ENCODE measurements at regions not wholly inside any gene's neighbourhood (a gene's known extent, or its start where the extent isn't known, plus 50 kb on each side); places are given as distances from the start of the nearest gene placed in this dataset.
"Not testable (repeated sequence)": the region's sequence is repeated elsewhere in the genome, so short reads cannot be mapped to it uniquely, and the experiment has no call there.

GRCh38 chr6:49110916-49111315 lies 352.1 kb downstream of the MMUT start:
- H3K4me1 ChIP-seq (ENCODE audit: control insufficient read depth, insufficient read depth, low read length), result no peaks in the 10 kb centered on the region
- no peak overlapping the region for H3K4me3 ChIP-seq (ENCODE audit: low read length)
- Mint-ChIP-seq H3K36me3 (peaks cover 6% of the 10 kb centered on the region), H3K27me3 (ENCODE audit: low read depth in 2 of 2) (no peaks in the 10 kb centered on the region), H3K4me1 (no peaks in the 10 kb centered on the region), H3K4me3 (no peak overlapping the region), H3K9me3 (peaks cover 17 to 21% of the 10 kb centered on the region in 2 donors), H3K27ac (no peak overlapping the region)
- ATAC-seq (no peak), DNase-seq (no peak)
- H3K9me3 ChIP-seq (ENCODE audit: control insufficient read depth, insufficient read depth, low read length), result no peaks in the 10 kb centered on the region
- no peak overlapping the region for H3K27ac ChIP-seq (ENCODE audit: low read length)
- intact Hi-C loops (cut with micrococcal nuclease), result no loop called here
- TF ChIP-seq, protein P1, sequence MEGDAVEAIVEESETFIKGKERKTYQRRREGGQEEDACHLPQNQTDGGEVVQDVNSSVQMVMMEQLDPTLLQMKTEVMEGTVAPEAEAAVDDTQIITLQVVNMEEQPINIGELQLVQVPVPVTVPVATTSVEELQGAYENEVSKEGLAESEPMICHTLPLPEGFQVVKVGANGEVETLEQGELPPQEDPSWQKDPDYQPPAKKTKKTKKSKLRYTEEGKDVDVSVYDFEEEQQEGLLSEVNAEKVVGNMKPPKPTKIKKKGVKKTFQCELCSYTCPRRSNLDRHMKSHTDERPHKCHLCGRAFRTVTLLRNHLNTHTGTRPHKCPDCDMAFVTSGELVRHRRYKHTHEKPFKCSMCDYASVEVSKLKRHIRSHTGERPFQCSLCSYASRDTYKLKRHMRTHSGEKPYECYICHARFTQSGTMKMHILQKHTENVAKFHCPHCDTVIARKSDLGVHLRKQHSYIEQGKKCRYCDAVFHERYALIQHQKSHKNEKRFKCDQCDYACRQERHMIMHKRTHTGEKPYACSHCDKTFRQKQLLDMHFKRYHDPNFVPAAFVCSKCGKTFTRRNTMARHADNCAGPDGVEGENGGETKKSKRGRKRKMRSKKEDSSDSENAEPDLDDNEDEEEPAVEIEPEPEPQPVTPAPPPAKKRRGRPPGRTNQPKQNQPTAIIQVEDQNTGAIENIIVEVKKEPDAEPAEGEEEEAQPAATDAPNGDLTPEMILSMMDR (IDR thresholded peaks at IDR 0.05), result no peak
- WGBS (ENCODE audit: insufficient coverage), result 93% methylated on average over 2 of the region's 2 CpGs
- H3K27me3 ChIP-seq (ENCODE audit: control insufficient read depth, insufficient read depth, low read length), result no peaks in the 10 kb centered on the region
- no peaks in the 10 kb centered on the region for H3K36me3 ChIP-seq (ENCODE audit: control insufficient read depth, insufficient read depth, low read length)

- H3K4me1 ChIP-seq (ENCODE audit: control insufficient read depth, insufficient read depth, low read length); H3K9me3 ChIP-seq (ENCODE audit: control insufficient read depth, insufficient read depth, low read length); H3K27ac ChIP-seq (ENCODE audit: low read length); H3K4me3 ChIP-seq (ENCODE audit: low read length); H3K4me1 Mint-ChIP-seq; ATAC-seq; H3K27ac Mint-ChIP-seq; DNase-seq; H3K36me3 ChIP-seq (ENCODE audit: control insufficient read depth, insufficient read depth, low read length); H3K4me3 Mint-ChIP-seq; intact Hi-C loops (cut with micrococcal nuclease); H3K36me3 Mint-ChIP-seq; H3K27me3 ChIP-seq (ENCODE audit: control insufficient read depth, insufficient read depth, low read length); H3K27me3 Mint-ChIP-seq (ENCODE audit: low read depth in 2 of 2): not testable (repeated sequence)
- WGBS (ENCODE audit: insufficient coverage), result 89% methylated on average over 11 of the region's 11 CpGs
- H3K9me3 Mint-ChIP-seq, result peaks cover 8 to 12% of the 10 kb centered on the region in 2 donors
Observed at GRCh38 chr6:49097664-49098063, 365.4 kb downstream of the MMUT start.

DNA sequence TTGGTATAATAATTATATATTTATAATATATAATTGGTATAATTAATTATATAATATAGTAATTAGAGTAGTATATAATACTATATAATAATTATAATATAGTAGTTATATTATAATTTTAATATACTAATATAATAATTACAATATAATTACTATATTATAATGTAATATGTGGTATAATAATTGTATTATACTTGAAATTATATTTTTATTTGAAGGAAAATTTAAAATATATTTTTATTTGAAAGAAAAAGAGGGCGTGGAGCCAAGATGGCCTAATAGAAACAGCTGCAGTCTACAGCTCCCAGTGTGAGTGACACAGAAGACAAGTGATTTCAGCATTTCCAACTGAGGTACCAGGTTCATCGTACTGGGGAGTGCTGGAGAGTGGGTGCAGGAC lies 365.9 kb downstream of the MMUT start:
- no peaks in the 10 kb centered on the region for H3K27me3 Mint-ChIP-seq (ENCODE audit: low read depth in 2 of 2)
- H3K27ac Mint-ChIP-seq, result no peak overlapping the region
- H3K4me1 Mint-ChIP-seq, result no peaks in the 10 kb centered on the region
- H3K27ac ChIP-seq (ENCODE audit: low read length), result no peak overlapping the region
- no peaks in the 10 kb centered on the region for H3K36me3 ChIP-seq (ENCODE audit: control insufficient read depth, insufficient read depth, low read length)
- H3K4me3 ChIP-seq (ENCODE audit: low read length), result no peak overlapping the region
- ATAC-seq (no peak), DNase-seq (no peak)
- WGBS (ENCODE audit: insufficient coverage), result 82% methylated on average over 2 of the region's 2 CpGs
- H3K27me3 ChIP-seq (ENCODE audit: control insufficient read depth, insufficient read depth, low read length), result no peaks in the 10 kb centered on the region
- peaks cover 5% of the 10 kb centered on the region for H3K9me3 ChIP-seq (ENCODE audit: control insufficient read depth, insufficient read depth, low read length)
- no peaks in the 10 kb centered on the region for H3K4me1 ChIP-seq (ENCODE audit: control insufficient read depth, insufficient read depth, low read length)
- no peaks in the 10 kb centered on the region for H3K36me3 Mint-ChIP-seq
- intact Hi-C loops (cut with micrococcal nuclease), result no loop called here
- H3K4me3 Mint-ChIP-seq, result no peak overlapping the region
- TF ChIP-seq, protein P1 (IDR thresholded peaks at IDR 0.05), result no peak
- H3K9me3 Mint-ChIP-seq, result peaks cover 8 to 12% of the 10 kb centered on the region in 2 donors

- no peaks in the 10 kb centered on the region for H3K4me1 Mint-ChIP-seq
- DNase-seq (no peak), ATAC-seq (no peak)
- no peaks in the 10 kb centered on the region for H3K36me3 Mint-ChIP-seq
- Histone ChIP-seq H3K27ac (ENCODE audit: low read length) (no peak overlapping the region), H3K27me3 (ENCODE audit: control insufficient read depth, insufficient read depth, low read length) (no peaks in the 10 kb centered on the region), H3K36me3 (ENCODE audit: control insufficient read depth, insufficient read depth, low read length) (no peaks in the 10 kb centered on the region), H3K4me1 (ENCODE audit: control insufficient read depth, insufficient read depth, low read length) (no peaks in the 10 kb centered on the region), H3K9me3 (ENCODE audit: control insufficient read depth, insufficient read depth, low read length) (peaks cover 12% of the 10 kb centered on the region), H3K4me3 (ENCODE audit: low read length) (no peak overlapping the region)
- no peaks in the 10 kb centered on the region for H3K27me3 Mint-ChIP-seq (ENCODE audit: low read depth in 2 of 2)
- intact Hi-C loops (cut with micrococcal nuclease), result no loop called here
- TF ChIP-seq, protein P1 (IDR thresholded peaks at IDR 0.05), result no peak
- no peak overlapping the region for H3K27ac Mint-ChIP-seq
- WGBS (ENCODE audit: insufficient coverage), result 91% methylated on average over 4 of the region's 4 CpGs
- peaks cover 8 to 16% of the 10 kb centered on the region in 2 donors for H3K9me3 Mint-ChIP-seq
- no peak overlapping the region for H3K4me3 Mint-ChIP-seq
Observed at GRCh38 chr6:49088631-49089030, 374.4 kb downstream of the MMUT start.

All from natural killer cell (primary cell).